CD14-positive monocyte (primary cell): ENCODE measurements at regions not wholly inside any gene's neighbourhood (a gene's known extent, or its start where the extent isn't known, plus 50 kb on each side); places are given as distances from the start of the nearest gene placed in this dataset.

Experiments
- DNase-seq, 3 donors: peaks; one replicate each; pipeline ENCODE4 v3.0.0-alpha.2; 2011 to 2022
- H2AFZ ChIP-seq: 2 replicates; pipeline ENCODE4 v1.6.0; 2012; ENCODE audit warnings: mild to moderate bottlenecking, low read depth, low read length, inconsistent platforms; ENCODE audit not compliant: insufficient read depth, poor library complexity, severe bottlenecking
- H3K27ac ChIP-seq, 2 donors: 1 replicate in 1 of 2; 2 replicates in 1 of 2; pipeline ENCODE4 v1.5.1; 2012 to 2013; ENCODE audit warnings: low read length in 2 of 2, control low read depth in 1 of 2, inconsistent platforms in 1 of 2, low read depth in 1 of 2, mild to moderate bottlenecking in 1 of 2
- H3K27me3 ChIP-seq, 2 donors: one replicate each; pipeline versions ENCODE4 v1.6.0 to v1.6.1; 2011 to 2013; ENCODE audit warnings: low read length in 2 of 2; ENCODE audit not compliant: control insufficient read depth in 2 of 2, insufficient read depth in 2 of 2
- H3K36me3 ChIP-seq, 2 donors: replicated peaks in 1 of 2; 1 replicate in 1 of 2; 2 replicates in 1 of 2; pipeline versions ENCODE4 v1.5.1 to v1.6.1; 2012 to 2013; ENCODE audit warnings: low read length in 2 of 2, control low read depth in 1 of 2, inconsistent platforms in 1 of 2, mild to moderate bottlenecking in 1 of 2; ENCODE audit not compliant: insufficient read depth in 2 of 2, control insufficient read depth in 1 of 2
- H3K4me1 ChIP-seq, 2 donors: 1 replicate in 1 of 2; 2 replicates in 1 of 2; pipeline versions ENCODE4 v1.5.1 to v1.6.1; 2012 to 2013; ENCODE audit warnings: low read length in 2 of 2, control low read depth in 1 of 2, inconsistent platforms in 1 of 2, mild to moderate bottlenecking in 1 of 2, moderate library complexity in 1 of 2; ENCODE audit not compliant: insufficient read depth in 2 of 2, control insufficient read depth in 1 of 2
- H3K4me2 ChIP-seq: replicated peaks from 2 replicates; pipeline ENCODE3; 2012; ENCODE audit warnings: low read length, moderate library complexity, mild to moderate bottlenecking; ENCODE audit not compliant: poor library complexity, severe bottlenecking; ENCODE audit errors: extremely low read depth
- H3K4me3 ChIP-seq, 3 experiments: fragments of 200-600 bp in 1 of 3; sonication (generic) in 1 of 3; replicated peaks in 1 of 3; 1 replicate in 2 of 3; 2 replicates in 1 of 3; pipeline ENCODE4 v1.5.1; 2011 to 2013; ENCODE audit warnings: low read length in 3 of 3, mild to moderate bottlenecking in 3 of 3, control low read depth in 2 of 3, low read depth in 2 of 3, inconsistent platforms in 1 of 3, moderate library complexity in 1 of 3
- H3K79me2 ChIP-seq: 2 replicates; pipeline ENCODE4 v1.6.0; 2012; ENCODE audit warnings: mild to moderate bottlenecking, control low read depth, inconsistent platforms, low read length, moderate library complexity; ENCODE audit not compliant: insufficient read depth
- H3K9ac ChIP-seq: 2 replicates; pipeline ENCODE4 v1.6.0; 2017; ENCODE audit warnings: low read length, mild to moderate bottlenecking; ENCODE audit not compliant: insufficient read depth, poor library complexity, severe bottlenecking
- H3K9me3 ChIP-seq, 2 donors: replicated peaks in 1 of 2; 1 replicate in 1 of 2; 2 replicates in 1 of 2; pipeline versions ENCODE4 v1.5.1 to v1.6.1; 2012 to 2013; ENCODE audit warnings: low read length in 2 of 2, control low read depth in 1 of 2; ENCODE audit not compliant: control insufficient read depth in 1 of 2, insufficient read depth in 1 of 2
- H4K20me1 ChIP-seq: 2 replicates; pipeline ENCODE4 v1.6.0; 2012; ENCODE audit warnings: mild to moderate bottlenecking, low read length, control low read depth, moderate library complexity; ENCODE audit not compliant: insufficient read depth
- H3K27ac Mint-ChIP-seq, 7 donors: one replicate each; pipeline ENCODE4 v1.8.0; 2020; ENCODE audit warnings: mild to moderate bottlenecking in 7 of 7, mixed read lengths in 7 of 7, moderate library complexity in 6 of 7, inconsistent platforms in 2 of 7
- H3K27me3 Mint-ChIP-seq, 3 donors: one replicate each; pipeline ENCODE4 v1.8.0; 2021 to 2022; ENCODE audit warnings: low read depth in 3 of 3, mild to moderate bottlenecking in 3 of 3, mixed read lengths in 3 of 3, moderate library complexity in 3 of 3, inconsistent platforms in 1 of 3
- H3K36me3 Mint-ChIP-seq, 2 donors: one replicate each; pipeline ENCODE4 v1.8.0; 2020; ENCODE audit warnings: mixed read lengths in 2 of 2, inconsistent platforms in 1 of 2, mild to moderate bottlenecking in 1 of 2
- H3K4me1 Mint-ChIP-seq: one replicate; pipeline ENCODE4 v1.8.0; 2020; ENCODE audit warnings: mild to moderate bottlenecking, mixed read lengths
- H3K4me3 Mint-ChIP-seq, 2 donors: one replicate each; pipeline ENCODE4 v1.8.0; 2020; ENCODE audit warnings: mild to moderate bottlenecking in 2 of 2, mixed read lengths in 2 of 2, moderate library complexity in 1 of 2
- H3K9me3 Mint-ChIP-seq, 7 donors: one replicate each; pipeline ENCODE4 v1.8.0; 2020 to 2022; ENCODE audit warnings: mixed read lengths in 7 of 7, mild to moderate bottlenecking in 6 of 7, moderate library complexity in 6 of 7, inconsistent platforms in 2 of 7
- CTCF ChIP-seq: fragments of 200-600 bp; IDR thresholded peaks from one replicate; pipeline ENCODE4 v1.8.0; 2022; ENCODE audit warnings: antibody characterized with exemption, mild to moderate bottlenecking
- WGBS: methylation state at CpG from one replicate; pipeline ENCODE4 v1.1.5; 2013; ENCODE audit warnings: missing lambda C conversion rate; ENCODE audit not compliant: insufficient coverage; 5-methylcytosine and 5-hydroxymethylcytosine counted together
- intact Hi-C, 2 donors: fragments of 100-400 bp; cut with micrococcal nuclease; formaldehyde crosslinking; loops; one replicate each; pipeline versions ENCODE4 v1.15.0 to v1.15.1; 2023

GRCh38 chr10:130479146-130479545 lies 343.0 kb downstream of the GLRX3 start:
- H3K4me3 ChIP-seq = no peak overlapping the region
- no peak overlapping the region for H3K9ac ChIP-seq
- DNase-seq = no peak
- H3K79me2 ChIP-seq = no peaks in the 10 kb centered on the region
- no peak for TF ChIP-seq CTCF
- no peak overlapping the region for H3K4me2 ChIP-seq
- H3K27ac ChIP-seq = no peak overlapping the region
- H3K27me3 Mint-ChIP-seq = peaks cover 0 to 6% (median 2%) of the 10 kb centered on the region in 3 donors
- no peak overlapping the region for H3K27ac Mint-ChIP-seq
- no peak overlapping the region for H2AFZ ChIP-seq
- H3K4me3 Mint-ChIP-seq = no peak overlapping the region
- H3K4me1 ChIP-seq = no peaks in the 10 kb centered on the region
- peaks cover 0 to 4% (median 2%) of the 10 kb centered on the region in 7 donors for H3K9me3 Mint-ChIP-seq
- H3K9me3 ChIP-seq = no peaks in the 10 kb centered on the region
- H3K4me1 Mint-ChIP-seq = no peaks in the 10 kb centered on the region
- H3K36me3 ChIP-seq = no peaks in the 10 kb centered on the region
- intact Hi-C loops = no loop called here
- no peaks in the 10 kb centered on the region for H4K20me1 ChIP-seq
- H3K36me3 Mint-ChIP-seq = no peaks in the 10 kb centered on the region
- 79% methylated on average over 2 of the region's 7 CpGs for WGBS
- no peaks in the 10 kb centered on the region for H3K27me3 ChIP-seq

GRCh38 chr10:130479926-130480325 lies 343.7 kb downstream of the GLRX3 start:
- Mint-ChIP-seq H3K4me3 (no peak overlapping the region), H3K4me1 (no peaks in the 10 kb centered on the region), H3K36me3 (no peaks in the 10 kb centered on the region), H3K27me3 (peaks cover 0 to 6% (median 2%) of the 10 kb centered on the region in 3 donors), H3K27ac (no peak overlapping the region), H3K9me3 (peaks cover 0 to 4% (median under 1%) of the 10 kb centered on the region in 7 donors)
- no peaks in the 10 kb centered on the region for H4K20me1 ChIP-seq
- no peaks in the 10 kb centered on the region for H3K4me1 ChIP-seq
- no peaks in the 10 kb centered on the region for H3K9me3 ChIP-seq
- no peak overlapping the region for H2AFZ ChIP-seq
- no peak for TF ChIP-seq CTCF
- H3K27ac ChIP-seq = no peak overlapping the region
- DNase-seq = no peak
- no peaks in the 10 kb centered on the region for H3K36me3 ChIP-seq
- H3K27me3 ChIP-seq = no peaks in the 10 kb centered on the region
- no peak overlapping the region for H3K4me2 ChIP-seq
- no peak overlapping the region for H3K9ac ChIP-seq
- H3K79me2 ChIP-seq = no peaks in the 10 kb centered on the region
- intact Hi-C loops = no loop called here
- WGBS = 75% methylated on average over 7 of the region's 8 CpGs
- H3K4me3 ChIP-seq = no peak overlapping the region
